HEK293 (cell line): ENCODE measurements at regions not wholly inside any gene's neighbourhood (a gene's known extent, or its start where the extent isn't known, plus 50 kb on each side); places are given as distances from the start of the nearest gene placed in this dataset.

ENCODE experiments used
- TCF7L2 ChIP-seq: IDR thresholded peaks from 2 replicates; pipeline ENCODE4 v1.6.1; 2011; ENCODE audit warnings: low read depth, mild to moderate bottlenecking, inconsistent platforms, low read length, moderate library complexity, borderline replicate concordance
- ZBTB1 ChIP-seq: fragments of 450-650 bp; formaldehyde crosslinking; IDR thresholded peaks from 2 replicates; pipeline ENCODE4 v1.5.1; 2016; ENCODE audit warnings: missing biosample characterization, missing genetic modification characterization
- ZNF121 ChIP-seq: fragments of 450-650 bp; formaldehyde crosslinking; IDR thresholded peaks from 2 replicates; pipeline ENCODE4 v1.5.1; 2016; ENCODE audit warnings: missing biosample characterization, missing genetic modification characterization
- ZNF23 ChIP-seq: fragments of 450-650 bp; formaldehyde crosslinking; IDR thresholded peaks from 2 replicates; pipeline ENCODE4 v1.5.1; 2016; ENCODE audit warnings: missing biosample characterization, missing genetic modification characterization, borderline replicate concordance
- ZNF292 ChIP-seq: fragments of 450-650 bp; formaldehyde crosslinking; IDR thresholded peaks from 2 replicates; pipeline ENCODE4 v1.5.1; 2016; ENCODE audit warnings: low read depth, missing biosample characterization, missing genetic modification characterization, borderline replicate concordance
- ZNF530 ChIP-seq: fragments of 450-650 bp; formaldehyde crosslinking; IDR thresholded peaks from 2 replicates; pipeline ENCODE4 v1.5.1; 2016; ENCODE audit warnings: low read depth, missing biosample characterization, missing genetic modification characterization
- ZNF623 ChIP-seq: fragments of 450-650 bp; formaldehyde crosslinking; IDR thresholded peaks from 2 replicates; pipeline ENCODE4 v1.5.1; 2016; ENCODE audit warnings: missing biosample characterization, missing genetic modification characterization
- ZNF658 ChIP-seq: fragments of 450-650 bp; formaldehyde crosslinking; IDR thresholded peaks from 2 replicates; pipeline ENCODE4; 2016; ENCODE audit warnings: missing biosample characterization, missing genetic modification characterization
- TF ChIP-seq, protein P1 (sequence below): fragments of 450-650 bp; formaldehyde crosslinking; IDR thresholded peaks from 2 replicates; pipeline ENCODE4 v1.5.1; 2016; ENCODE audit warnings: missing biosample characterization, missing genetic modification characterization
- TF ChIP-seq, protein P2 (sequence below): fragments of 450-650 bp; formaldehyde crosslinking; optimal IDR thresholded peaks from 2 replicates; pipeline ENCODE3; 2016; ENCODE audit warnings: missing biosample characterization, mild to moderate bottlenecking, missing genetic modification characterization
- TF ChIP-seq, protein P3 (sequence below): fragments of 450-650 bp; formaldehyde crosslinking; IDR thresholded peaks from 2 replicates; pipeline ENCODE4 v1.5.1; 2016; ENCODE audit warnings: missing biosample characterization, missing genetic modification characterization
- TF ChIP-seq, protein P4 (sequence below): fragments of 450-650 bp; formaldehyde crosslinking; IDR thresholded peaks from 2 replicates; pipeline ENCODE4 v1.5.1; 2016; ENCODE audit warnings: missing biosample characterization, missing genetic modification characterization, low read depth

DNA sequence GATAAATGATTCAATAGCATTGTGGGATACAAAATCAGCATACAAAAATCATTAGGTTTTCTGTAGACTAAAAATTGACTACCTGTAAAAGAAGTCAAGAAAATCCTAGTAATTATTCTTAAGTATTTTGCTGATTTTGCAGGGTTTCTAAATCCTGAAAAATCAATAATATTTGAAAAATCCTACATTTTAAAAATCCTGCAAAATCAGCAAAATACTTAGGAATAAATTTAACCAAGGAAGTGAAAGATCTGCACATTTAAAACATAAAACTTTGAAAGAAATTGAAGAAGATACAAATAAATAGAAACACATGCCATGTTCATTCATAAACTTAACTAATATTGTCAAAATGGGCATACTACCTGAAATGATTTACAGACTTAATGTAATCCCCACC is 517.7 kb downstream of the RERGL start:
- TF ChIP-seq ZBTB1 (tag by site-specific recombination) (no peak), TCF7L2 (no peak), ZNF623 (tag by site-specific recombination) (no peak), ZNF530 (tag by site-specific recombination) (no peak), ZNF23 (tag by site-specific recombination) (no peak), ZNF121 (tag by site-specific recombination) (no peak), ZNF292 (tag by site-specific recombination) (no peak), ZNF658 (tag by site-specific recombination) (no peak)
- TF ChIP-seq, protein P1, sequence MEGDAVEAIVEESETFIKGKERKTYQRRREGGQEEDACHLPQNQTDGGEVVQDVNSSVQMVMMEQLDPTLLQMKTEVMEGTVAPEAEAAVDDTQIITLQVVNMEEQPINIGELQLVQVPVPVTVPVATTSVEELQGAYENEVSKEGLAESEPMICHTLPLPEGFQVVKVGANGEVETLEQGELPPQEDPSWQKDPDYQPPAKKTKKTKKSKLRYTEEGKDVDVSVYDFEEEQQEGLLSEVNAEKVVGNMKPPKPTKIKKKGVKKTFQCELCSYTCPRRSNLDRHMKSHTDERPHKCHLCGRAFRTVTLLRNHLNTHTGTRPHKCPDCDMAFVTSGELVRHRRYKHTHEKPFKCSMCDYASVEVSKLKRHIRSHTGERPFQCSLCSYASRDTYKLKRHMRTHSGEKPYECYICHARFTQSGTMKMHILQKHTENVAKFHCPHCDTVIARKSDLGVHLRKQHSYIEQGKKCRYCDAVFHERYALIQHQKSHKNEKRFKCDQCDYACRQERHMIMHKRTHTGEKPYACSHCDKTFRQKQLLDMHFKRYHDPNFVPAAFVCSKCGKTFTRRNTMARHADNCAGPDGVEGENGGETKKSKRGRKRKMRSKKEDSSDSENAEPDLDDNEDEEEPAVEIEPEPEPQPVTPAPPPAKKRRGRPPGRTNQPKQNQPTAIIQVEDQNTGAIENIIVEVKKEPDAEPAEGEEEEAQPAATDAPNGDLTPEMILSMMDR (tag by site-specific recombination) = no peak
- TF ChIP-seq, protein P2, sequence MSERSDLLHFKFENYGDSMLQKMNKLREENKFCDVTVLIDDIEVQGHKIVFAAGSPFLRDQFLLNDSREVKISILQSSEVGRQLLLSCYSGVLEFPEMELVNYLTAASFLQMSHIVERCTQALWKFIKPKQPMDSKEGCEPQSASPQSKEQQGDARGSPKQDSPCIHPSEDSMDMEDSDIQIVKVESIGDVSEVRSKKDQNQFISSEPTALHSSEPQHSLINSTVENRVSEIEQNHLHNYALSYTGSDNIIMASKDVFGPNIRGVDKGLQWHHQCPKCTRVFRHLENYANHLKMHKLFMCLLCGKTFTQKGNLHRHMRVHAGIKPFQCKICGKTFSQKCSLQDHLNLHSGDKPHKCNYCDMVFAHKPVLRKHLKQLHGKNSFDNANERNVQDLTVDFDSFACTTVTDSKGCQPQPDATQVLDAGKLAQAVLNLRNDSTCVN (tag by site-specific recombination) = no peak
- TF ChIP-seq, protein P3, sequence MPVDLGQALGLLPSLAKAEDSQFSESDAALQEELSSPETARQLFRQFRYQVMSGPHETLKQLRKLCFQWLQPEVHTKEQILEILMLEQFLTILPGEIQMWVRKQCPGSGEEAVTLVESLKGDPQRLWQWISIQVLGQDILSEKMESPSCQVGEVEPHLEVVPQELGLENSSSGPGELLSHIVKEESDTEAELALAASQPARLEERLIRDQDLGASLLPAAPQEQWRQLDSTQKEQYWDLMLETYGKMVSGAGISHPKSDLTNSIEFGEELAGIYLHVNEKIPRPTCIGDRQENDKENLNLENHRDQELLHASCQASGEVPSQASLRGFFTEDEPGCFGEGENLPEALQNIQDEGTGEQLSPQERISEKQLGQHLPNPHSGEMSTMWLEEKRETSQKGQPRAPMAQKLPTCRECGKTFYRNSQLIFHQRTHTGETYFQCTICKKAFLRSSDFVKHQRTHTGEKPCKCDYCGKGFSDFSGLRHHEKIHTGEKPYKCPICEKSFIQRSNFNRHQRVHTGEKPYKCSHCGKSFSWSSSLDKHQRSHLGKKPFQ (tag by site-specific recombination) = no peak
- TF ChIP-seq, protein P4, sequence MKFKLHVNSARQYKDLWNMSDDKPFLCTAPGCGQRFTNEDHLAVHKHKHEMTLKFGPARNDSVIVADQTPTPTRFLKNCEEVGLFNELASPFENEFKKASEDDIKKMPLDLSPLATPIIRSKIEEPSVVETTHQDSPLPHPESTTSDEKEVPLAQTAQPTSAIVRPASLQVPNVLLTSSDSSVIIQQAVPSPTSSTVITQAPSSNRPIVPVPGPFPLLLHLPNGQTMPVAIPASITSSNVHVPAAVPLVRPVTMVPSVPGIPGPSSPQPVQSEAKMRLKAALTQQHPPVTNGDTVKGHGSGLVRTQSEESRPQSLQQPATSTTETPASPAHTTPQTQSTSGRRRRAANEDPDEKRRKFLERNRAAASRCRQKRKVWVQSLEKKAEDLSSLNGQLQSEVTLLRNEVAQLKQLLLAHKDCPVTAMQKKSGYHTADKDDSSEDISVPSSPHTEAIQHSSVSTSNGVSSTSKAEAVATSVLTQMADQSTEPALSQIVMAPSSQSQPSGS = no peak
